ENCODE measurements at regions not wholly inside any gene's neighbourhood (a gene's known extent, or its start where the extent isn't known, plus 50 kb on each side); places are given as distances from the start of the nearest gene placed in this dataset.

DNA sequence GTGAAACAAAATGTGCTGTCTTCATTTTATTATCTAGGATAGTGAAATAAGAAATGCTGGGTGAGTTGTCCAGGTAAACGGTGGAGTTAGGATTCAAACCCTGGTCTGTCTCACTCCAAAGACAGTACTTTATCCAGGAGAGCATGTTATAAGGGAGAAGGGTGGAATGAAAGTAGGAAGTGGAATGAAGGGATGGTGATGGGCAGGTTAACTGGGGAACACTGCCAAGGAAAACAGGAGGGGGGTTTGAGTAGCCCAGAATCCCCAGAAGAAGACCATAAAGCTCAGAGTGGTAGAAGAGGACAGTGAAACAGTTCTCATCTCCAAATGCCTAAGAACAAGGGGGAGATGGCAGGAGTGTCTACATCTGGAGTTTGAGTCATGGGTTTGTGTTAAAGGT is 169.0 kb downstream of the BARX2 start:
- TF ChIP-seq, protein P1, sequence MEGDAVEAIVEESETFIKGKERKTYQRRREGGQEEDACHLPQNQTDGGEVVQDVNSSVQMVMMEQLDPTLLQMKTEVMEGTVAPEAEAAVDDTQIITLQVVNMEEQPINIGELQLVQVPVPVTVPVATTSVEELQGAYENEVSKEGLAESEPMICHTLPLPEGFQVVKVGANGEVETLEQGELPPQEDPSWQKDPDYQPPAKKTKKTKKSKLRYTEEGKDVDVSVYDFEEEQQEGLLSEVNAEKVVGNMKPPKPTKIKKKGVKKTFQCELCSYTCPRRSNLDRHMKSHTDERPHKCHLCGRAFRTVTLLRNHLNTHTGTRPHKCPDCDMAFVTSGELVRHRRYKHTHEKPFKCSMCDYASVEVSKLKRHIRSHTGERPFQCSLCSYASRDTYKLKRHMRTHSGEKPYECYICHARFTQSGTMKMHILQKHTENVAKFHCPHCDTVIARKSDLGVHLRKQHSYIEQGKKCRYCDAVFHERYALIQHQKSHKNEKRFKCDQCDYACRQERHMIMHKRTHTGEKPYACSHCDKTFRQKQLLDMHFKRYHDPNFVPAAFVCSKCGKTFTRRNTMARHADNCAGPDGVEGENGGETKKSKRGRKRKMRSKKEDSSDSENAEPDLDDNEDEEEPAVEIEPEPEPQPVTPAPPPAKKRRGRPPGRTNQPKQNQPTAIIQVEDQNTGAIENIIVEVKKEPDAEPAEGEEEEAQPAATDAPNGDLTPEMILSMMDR (IDR thresholded peaks at IDR 0.05), result no peak
- TF ChIP-seq HDAC2 (IDR thresholded peaks at IDR 0.05) (no peak), SREBF2 (IDR thresholded peaks at IDR 0.05) (no peak), EP300 (IDR thresholded peaks at IDR 0.05) (no peak), POLR2A (IDR thresholded peaks at IDR 0.05; ENCODE audit: low read length) (no peak), CEBPB (IDR thresholded peaks at IDR 0.05) (no peak), KDM5A (IDR thresholded peaks at IDR 0.05) (no peak), JUN (IDR thresholded peaks at IDR 0.05) (no peak), EHF (CRISPR knock-in tag; IDR thresholded peaks at IDR 0.05) (no peak), ESRRA (IDR thresholded peaks at IDR 0.05; ENCODE audit: borderline replicate concordance, low read length) (no peak), RAD21 (conservative IDR thresholded peaks at IDR 0.05 in 1 of 2, IDR thresholded peaks at IDR 0.05 in 1 of 2) (no peak), TP53 (CRISPR knock-in tag; IDR thresholded peaks at IDR 0.05) (no peak)
- TF ChIP-seq, protein P2, sequence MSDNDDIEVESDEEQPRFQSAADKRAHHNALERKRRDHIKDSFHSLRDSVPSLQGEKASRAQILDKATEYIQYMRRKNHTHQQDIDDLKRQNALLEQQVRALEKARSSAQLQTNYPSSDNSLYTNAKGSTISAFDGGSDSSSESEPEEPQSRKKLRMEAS (IDR thresholded peaks at IDR 0.05), result no peak

Data from A549 (cell line).